ENCODE measurements at regions not wholly inside any gene's neighbourhood (a gene's known extent, or its start where the extent isn't known, plus 50 kb on each side); places are given as distances from the start of the nearest gene placed in this dataset.

- H3K4me3 Mint-ChIP-seq = no peak overlapping the region
- DNase-seq (ENCODE audit: low read depth, low spot score) = no peak
- no peaks in the 10 kb centered on the region for H3K36me3 Mint-ChIP-seq (ENCODE audit: low read depth)
- peaks cover 3% of the 10 kb centered on the region for H3K27me3 Mint-ChIP-seq (ENCODE audit: low read depth)
- H3K27ac Mint-ChIP-seq (ENCODE audit: unreplicated experiment) = no peak overlapping the region
- TF ChIP-seq, protein P1, sequence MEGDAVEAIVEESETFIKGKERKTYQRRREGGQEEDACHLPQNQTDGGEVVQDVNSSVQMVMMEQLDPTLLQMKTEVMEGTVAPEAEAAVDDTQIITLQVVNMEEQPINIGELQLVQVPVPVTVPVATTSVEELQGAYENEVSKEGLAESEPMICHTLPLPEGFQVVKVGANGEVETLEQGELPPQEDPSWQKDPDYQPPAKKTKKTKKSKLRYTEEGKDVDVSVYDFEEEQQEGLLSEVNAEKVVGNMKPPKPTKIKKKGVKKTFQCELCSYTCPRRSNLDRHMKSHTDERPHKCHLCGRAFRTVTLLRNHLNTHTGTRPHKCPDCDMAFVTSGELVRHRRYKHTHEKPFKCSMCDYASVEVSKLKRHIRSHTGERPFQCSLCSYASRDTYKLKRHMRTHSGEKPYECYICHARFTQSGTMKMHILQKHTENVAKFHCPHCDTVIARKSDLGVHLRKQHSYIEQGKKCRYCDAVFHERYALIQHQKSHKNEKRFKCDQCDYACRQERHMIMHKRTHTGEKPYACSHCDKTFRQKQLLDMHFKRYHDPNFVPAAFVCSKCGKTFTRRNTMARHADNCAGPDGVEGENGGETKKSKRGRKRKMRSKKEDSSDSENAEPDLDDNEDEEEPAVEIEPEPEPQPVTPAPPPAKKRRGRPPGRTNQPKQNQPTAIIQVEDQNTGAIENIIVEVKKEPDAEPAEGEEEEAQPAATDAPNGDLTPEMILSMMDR (conservative IDR thresholded peaks at IDR 0.05) = no peak
- no peaks in the 10 kb centered on the region for H3K4me1 Mint-ChIP-seq
- no peaks in the 10 kb centered on the region for H3K9me3 Mint-ChIP-seq
These were observed 802.8 kb downstream of the BRD1 start for GRCh38 chr22:49024775-49025440.

DNA sequence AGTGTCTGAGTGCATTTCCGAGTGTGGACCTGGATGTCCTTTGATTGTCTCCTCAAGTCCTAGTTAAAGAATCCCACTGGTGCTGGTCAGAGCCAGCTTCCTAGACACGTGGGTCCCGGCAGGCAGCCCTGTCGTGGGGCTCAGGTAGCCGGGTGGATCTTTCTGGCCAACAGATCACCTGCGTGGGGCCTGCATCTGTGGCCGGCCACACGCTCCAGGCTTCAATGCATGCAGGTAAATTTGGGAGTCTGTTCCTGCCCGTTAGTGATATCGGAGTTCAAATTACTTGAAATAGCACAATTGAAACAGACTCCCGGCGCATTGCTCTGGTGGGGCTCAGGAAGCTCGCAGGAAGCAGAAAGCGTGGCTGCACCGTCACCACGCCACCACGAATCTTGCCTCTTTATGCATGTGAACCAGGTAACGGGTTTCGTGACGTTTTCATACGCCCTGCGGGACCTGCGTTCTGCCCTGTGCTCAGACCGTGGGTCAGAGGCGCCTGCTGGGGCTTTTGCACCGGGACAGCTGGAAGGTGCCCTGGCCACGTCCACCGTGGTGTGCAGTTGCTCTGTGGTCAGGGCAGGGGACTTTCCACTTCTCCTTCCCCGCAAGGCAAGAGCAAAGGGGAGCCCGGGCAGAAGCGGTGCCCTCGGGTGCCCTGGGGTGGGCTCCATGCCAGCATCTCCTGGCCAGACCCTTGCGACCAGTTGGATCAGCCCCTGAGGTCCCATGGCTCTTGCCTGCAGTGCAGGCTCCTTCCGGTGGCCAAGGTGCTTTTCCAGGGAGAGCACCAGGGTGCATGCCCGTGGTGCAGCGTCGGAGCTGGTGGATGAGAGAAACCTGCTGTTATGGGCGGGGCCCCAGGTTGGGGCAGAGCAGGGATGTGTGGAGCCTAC lies 803.5 kb downstream of the BRD1 start:
- Mint-ChIP-seq H3K36me3 (ENCODE audit: low read depth) (no peaks in the 10 kb centered on the region), H3K4me1 (no peaks in the 10 kb centered on the region), H3K4me3 (no peak overlapping the region), H3K27me3 (ENCODE audit: low read depth) (peaks cover 3% of the 10 kb centered on the region), H3K27ac (ENCODE audit: unreplicated experiment) (no peak overlapping the region), H3K9me3 (no peaks in the 10 kb centered on the region)
- no peak for DNase-seq (ENCODE audit: low read depth, low spot score)
- TF ChIP-seq, protein P1 (conservative IDR thresholded peaks at IDR 0.05) = no peak

DNA sequence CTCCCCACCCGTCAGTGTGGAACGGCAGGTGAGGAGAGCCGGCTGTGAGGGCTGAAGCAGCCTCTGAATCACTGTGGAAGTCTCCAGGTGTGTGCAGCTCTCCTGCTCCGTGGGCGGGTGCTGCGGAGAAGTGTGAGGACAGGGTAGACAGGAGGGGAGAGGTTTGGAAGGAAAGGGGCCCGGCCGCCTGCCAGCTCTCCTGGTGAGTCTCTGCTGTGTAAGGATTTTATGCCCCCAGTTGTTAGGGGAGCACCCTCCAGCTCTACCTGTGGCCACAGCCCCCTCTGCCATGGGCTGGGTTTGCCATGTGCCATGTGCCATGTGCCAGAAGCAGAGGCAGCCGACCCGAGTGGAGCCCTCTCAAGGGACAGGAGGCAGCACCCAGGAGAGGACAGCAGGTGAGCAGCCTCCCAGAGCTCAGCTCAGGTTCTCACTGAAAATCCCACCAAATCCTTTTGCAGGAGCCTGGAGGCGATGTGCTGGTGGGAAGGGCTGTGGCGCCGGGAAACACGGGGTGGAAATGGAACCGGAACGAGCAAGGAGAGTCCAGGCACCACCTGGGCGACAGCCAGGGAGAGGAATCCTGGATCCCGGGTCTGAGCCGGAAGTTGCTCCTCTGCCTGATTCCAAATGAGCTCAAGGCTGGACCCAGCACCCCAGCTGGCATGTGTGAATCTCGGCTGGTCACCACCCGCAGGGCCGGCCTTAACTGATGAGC lies 804.4 kb downstream of the BRD1 start:
- Mint-ChIP-seq H3K4me3 (no peak overlapping the region), H3K36me3 (ENCODE audit: low read depth) (no peaks in the 10 kb centered on the region), H3K27ac (ENCODE audit: unreplicated experiment) (no peak overlapping the region), H3K9me3 (no peaks in the 10 kb centered on the region), H3K27me3 (ENCODE audit: low read depth) (no peaks in the 10 kb centered on the region), H3K4me1 (no peaks in the 10 kb centered on the region)
- no peak for DNase-seq (ENCODE audit: low read depth, low spot score)
- TF ChIP-seq, protein P1 (conservative IDR thresholded peaks at IDR 0.05) = no peak

DNA sequence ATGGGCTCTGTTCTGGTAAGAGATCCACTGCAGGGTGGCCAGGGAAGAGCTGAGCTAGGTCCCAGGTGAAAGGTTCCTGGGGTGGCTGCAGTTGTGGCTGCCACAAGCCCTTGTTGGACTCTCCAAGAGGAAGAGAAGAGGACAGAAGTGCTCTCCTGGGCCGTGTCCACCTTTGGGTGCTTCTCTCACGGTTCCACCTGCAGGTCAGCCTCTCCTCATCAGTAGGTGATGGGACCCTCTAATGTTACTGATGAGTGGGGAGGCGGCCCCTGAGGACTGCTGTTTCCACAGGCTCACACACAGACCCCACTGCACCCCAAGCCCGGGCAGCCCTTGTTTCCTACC lies 804.9 kb downstream of the BRD1 start:
- no peak overlapping the region for H3K27ac Mint-ChIP-seq (ENCODE audit: unreplicated experiment)

More for the DNA sequence above, 804.9 kb downstream of the BRD1 start:
- no peak overlapping the region for H3K4me3 Mint-ChIP-seq
- no peaks in the 10 kb centered on the region for H3K4me1 Mint-ChIP-seq
- TF ChIP-seq, protein P1 (conservative IDR thresholded peaks at IDR 0.05) = no peak
- H3K9me3 Mint-ChIP-seq = no peaks in the 10 kb centered on the region
- DNase-seq (ENCODE audit: low read depth, low spot score) = no peak
- H3K36me3 Mint-ChIP-seq (ENCODE audit: low read depth) = no peaks in the 10 kb centered on the region
- no peaks in the 10 kb centered on the region for H3K27me3 Mint-ChIP-seq (ENCODE audit: low read depth)

Data from neural crest cell (in vitro differentiated cells).